H1 (cell line): ENCODE measurements at regions not wholly inside any gene's neighbourhood (a gene's known extent, or its start where the extent isn't known, plus 50 kb on each side); places are given as distances from the start of the nearest gene placed in this dataset.

Experiments
- CTCF ChIA-PET: fragments of 300-600 bp; sonication (Branson Sonifier 250); formaldehyde crosslinking; loops from one replicate; lab custom pipeline; 2021; ENCODE audit not compliant: partially characterized antibody; lab: Charles Lee
- POLR2A ChIA-PET: fragments of 300-600 bp; sonication (Branson Sonifier 250); formaldehyde crosslinking; loops from one replicate; lab custom pipeline; 2021; ENCODE audit warnings: inconsistent platforms; ENCODE audit not compliant: partially characterized antibody; lab: Charles Lee
- DNase-seq, 2 experiments: peaks; one replicate each; pipeline versions ENCODE4 v3.0.0 to v3.0.0-alpha.2; 2010 to 2022; ENCODE audit warnings: low spot score in 2 of 2, low read depth in 1 of 2, mixed read lengths in 1 of 2
- FAIRE-seq: peaks from 2 replicates; lab custom pipeline; 2011; peaks lifted over from hg19 to GRCh38; lab: Jason Lieb, UNC
- H2AFZ ChIP-seq: 2 replicates; pipeline ENCODE4 v1.8.1; 2012; ENCODE audit warnings: low read length, inconsistent platforms
- H2AK5ac ChIP-seq: 2 replicates; pipeline ENCODE4 v1.6.1; 2013; ENCODE audit warnings: low read depth, low read length
- H2BK120ac ChIP-seq: replicated peaks from 2 replicates; pipeline ENCODE3; 2013; ENCODE audit warnings: low read depth, low read length, inconsistent platforms
- H2BK12ac ChIP-seq: 2 replicates; pipeline ENCODE4 v1.6.1; 2013; ENCODE audit warnings: low read depth, low read length
- H2BK15ac ChIP-seq: 2 replicates; pipeline ENCODE4 v1.6.1; 2013; ENCODE audit warnings: low read length
- H2BK20ac ChIP-seq: 2 replicates; pipeline ENCODE4 v1.6.1; 2013; ENCODE audit warnings: low read length
- H2BK5ac ChIP-seq: 2 replicates; pipeline ENCODE4 v1.6.1; 2013; ENCODE audit warnings: low read depth, low read length
- H3K14ac ChIP-seq: 2 replicates; pipeline ENCODE4 v1.6.1; 2013; ENCODE audit warnings: inconsistent platforms; ENCODE audit not compliant: insufficient read length
- H3K18ac ChIP-seq: 2 replicates; pipeline ENCODE4 v1.6.1; 2013; ENCODE audit warnings: low read length; ENCODE audit errors: extremely low read depth
- H3K23ac ChIP-seq: 2 replicates; pipeline ENCODE4 v1.6.1; 2013; ENCODE audit warnings: inconsistent platforms; ENCODE audit not compliant: insufficient read length
- H3K23me2 ChIP-seq: 2 replicates; pipeline ENCODE4 v1.6.1; 2013; ENCODE audit warnings: low read depth, low read length
- H3K27ac ChIP-seq: 2 replicates; pipeline ENCODE4 v1.6.1; 2011; ENCODE audit warnings: low read depth, low read length, inconsistent platforms
- H3K27me3 ChIP-seq, 4 experiments: replicated peaks in 1 of 4; 1 replicate in 1 of 4; 2 replicates in 3 of 4; pipeline versions ENCODE4 v1.6.1 to v1.8.1; 2011 to 2013; ENCODE audit warnings: low read length in 3 of 4, mild to moderate bottlenecking in 3 of 4, inconsistent platforms in 2 of 4, mixed read lengths in 2 of 4, moderate library complexity in 1 of 4; ENCODE audit not compliant: control insufficient read depth in 3 of 4, insufficient read depth in 3 of 4; ENCODE audit errors: extremely low read depth in 1 of 4
- H3K36me3 ChIP-seq, 4 experiments: 2 replicates each; pipeline versions ENCODE4 v1.6.1 to v1.8.1; 2011 to 2013; ENCODE audit warnings: mild to moderate bottlenecking in 4 of 4, low read length in 3 of 4, moderate library complexity in 2 of 4, control low read depth in 1 of 4, inconsistent platforms in 1 of 4; ENCODE audit not compliant: insufficient read depth in 4 of 4, control insufficient read depth in 2 of 4
- H3K4ac ChIP-seq: replicated peaks from 2 replicates; pipeline ENCODE3; 2013; ENCODE audit warnings: low read length, low read depth, mixed read lengths, inconsistent platforms; ENCODE audit not compliant: insufficient read length
- H3K4me1 ChIP-seq, 4 experiments: replicated peaks in 1 of 4; 1 replicate in 1 of 4; 2 replicates in 3 of 4; pipeline versions ENCODE4 v1.6.1 to v1.8.1; 2011 to 2013; ENCODE audit warnings: low read length in 3 of 4, inconsistent platforms in 2 of 4, mixed read lengths in 1 of 4; ENCODE audit not compliant: insufficient read depth in 4 of 4, control insufficient read depth in 3 of 4
- H3K4me2 ChIP-seq, 2 experiments: 2 replicates each; pipeline versions ENCODE4 v1.6.1 to v1.8.1; 2011 to 2013; ENCODE audit warnings: low read depth in 2 of 2, low read length in 2 of 2, control low read depth in 1 of 2, inconsistent platforms in 1 of 2, mild to moderate bottlenecking in 1 of 2; ENCODE audit not compliant: insufficient read depth in 1 of 2
- H3K4me3 ChIP-seq, 4 experiments: fragments of 200-600, 300-600 bp in 1 of 4; sonication (generic), shearing (Covaris generic), sonication (Bioruptor Twin) in 1 of 4; 2 replicates each; pipeline versions ENCODE4 v1.5.1 to v1.8.1; 2011 to 2016; ENCODE audit warnings: low read length in 4 of 4, low read depth in 3 of 4, control low read depth in 2 of 4, inconsistent platforms in 2 of 4, mild to moderate bottlenecking in 2 of 4, mixed read lengths in 1 of 4, moderate library complexity in 1 of 4; ENCODE audit not compliant: insufficient read depth in 2 of 4; ENCODE audit errors: extremely low read depth in 1 of 4
- H3K56ac ChIP-seq: replicated peaks from 2 replicates; pipeline ENCODE3; 2013; ENCODE audit warnings: low read depth, mild to moderate bottlenecking, mixed read lengths, low read length, inconsistent platforms; ENCODE audit not compliant: insufficient read length
- H3K79me1 ChIP-seq: 2 replicates; pipeline ENCODE4 v1.6.1; 2013; ENCODE audit warnings: low read depth, low read length, control low read depth
- H3K79me2 ChIP-seq, 2 experiments: 2 replicates each; pipeline versions ENCODE4 v1.6.1 to v1.8.1; 2012 to 2013; ENCODE audit warnings: low read length in 2 of 2, mild to moderate bottlenecking in 2 of 2, inconsistent platforms in 1 of 2; ENCODE audit not compliant: insufficient read depth in 2 of 2, control insufficient read depth in 1 of 2
- H3K9ac ChIP-seq, 4 experiments: replicated peaks in 1 of 4; 1 replicate in 1 of 4; 2 replicates in 3 of 4; pipeline versions ENCODE4 v1.6.1 to v1.8.1; 2011 to 2013; ENCODE audit warnings: low read depth in 3 of 4, low read length in 3 of 4, control low read depth in 2 of 4, mild to moderate bottlenecking in 2 of 4, moderate library complexity in 2 of 4, inconsistent platforms in 1 of 4; ENCODE audit errors: extremely low read depth in 1 of 4
- H3K9me3 ChIP-seq, 2 experiments: 2 replicates each; pipeline versions ENCODE4 v1.6.1 to v1.8.1; 2012 to 2013; ENCODE audit warnings: mild to moderate bottlenecking in 2 of 2, moderate library complexity in 2 of 2, control low read depth in 1 of 2, inconsistent platforms in 1 of 2, low read depth in 1 of 2, low read length in 1 of 2, mixed read lengths in 1 of 2; ENCODE audit not compliant: insufficient read depth in 2 of 2
- H4K20me1 ChIP-seq, 2 experiments: replicated peaks in 1 of 2; 2 replicates each; pipeline versions ENCODE3 to v1.8.1; 2011 to 2013; ENCODE audit warnings: inconsistent platforms in 2 of 2, low read length in 2 of 2, mild to moderate bottlenecking in 1 of 2; ENCODE audit not compliant: insufficient read depth in 2 of 2, control insufficient read depth in 1 of 2
- H4K5ac ChIP-seq: 2 replicates; pipeline ENCODE4 v1.6.1; 2013; ENCODE audit warnings: low read length, low read depth, mixed read lengths, inconsistent platforms; ENCODE audit not compliant: insufficient read length
- H4K8ac ChIP-seq: 2 replicates; pipeline ENCODE4 v1.8.0; 2013; ENCODE audit warnings: mild to moderate bottlenecking, moderate library complexity, low read length, inconsistent platforms; ENCODE audit not compliant: insufficient read depth; ENCODE audit errors: extremely low read depth
- H4K91ac ChIP-seq: replicated peaks from 2 replicates; pipeline ENCODE3; 2013; ENCODE audit warnings: low read length, mixed read lengths, inconsistent platforms; ENCODE audit not compliant: insufficient read length
- CEBPB ChIP-seq: IDR thresholded peaks from 2 replicates; pipeline ENCODE4 v1.6.1; 2012; ENCODE audit warnings: low read depth, low read length
- TEAD4 ChIP-seq: IDR thresholded peaks from 2 replicates; pipeline ENCODE4 v1.6.1; 2012; ENCODE audit warnings: low read depth, low read length, inconsistent platforms, mixed read lengths
- WGBS, 2 experiments: shearing (Covaris generic) in 1 of 2; methylation state at CpG; one replicate each; pipeline versions ENCODE4 v1.1.6 to v1.1.7; 2013 to 2015; ENCODE audit warnings: low lambda C conversion rate in 2 of 2, mixed read lengths in 2 of 2, inconsistent platforms in 1 of 2, low coverage in 1 of 2, missing lambda C conversion rate in 1 of 2; ENCODE audit not compliant: insufficient replicate concordance in 2 of 2, insufficient coverage in 1 of 2, insufficient read length in 1 of 2; ENCODE audit errors: extremely low coverage in 1 of 2, missing lambda C conversion rate in 1 of 2; 5-methylcytosine and 5-hydroxymethylcytosine counted together

DNA sequence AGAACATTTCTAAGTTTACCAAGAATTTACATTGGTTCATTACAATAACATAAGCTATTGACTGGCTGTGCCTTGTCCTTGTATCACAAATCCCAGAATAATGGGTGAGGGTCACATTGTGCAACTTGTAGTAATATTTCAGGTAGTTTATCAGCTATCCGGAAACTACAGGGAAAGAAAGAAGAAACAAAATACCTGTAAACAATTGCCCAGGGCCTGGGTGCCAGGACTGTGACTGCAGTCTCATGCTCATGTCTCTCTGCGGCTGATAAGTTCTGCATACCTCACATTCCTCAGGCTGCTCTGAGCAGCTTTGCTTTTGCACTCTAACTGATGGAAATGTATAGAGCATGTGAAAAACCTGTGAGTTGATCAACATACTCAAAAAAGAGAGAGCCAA, 131.8 kb upstream of the TRIM24 start:
- no peak overlapping the region for H3K4me2 ChIP-seq
- no peak overlapping the region for H3K14ac ChIP-seq
- no peak overlapping the region for H4K91ac ChIP-seq
- H2BK5ac ChIP-seq, result no peak overlapping the region
- H4K20me1 ChIP-seq, result no peaks in the 10 kb centered on the region
- H4K8ac ChIP-seq, result no peak overlapping the region
- H2BK20ac ChIP-seq, result no peak overlapping the region
- H2BK15ac ChIP-seq, result no peak overlapping the region
- H3K9ac ChIP-seq, result no peak overlapping the region
- H3K23me2 ChIP-seq, result no peaks in the 10 kb centered on the region
- H2AK5ac ChIP-seq, result no peak overlapping the region
- no peak overlapping the region for H3K4me3 ChIP-seq
- H2AFZ ChIP-seq, result no peak overlapping the region
- H3K27me3 ChIP-seq, result no peaks in the 10 kb centered on the region
- H3K79me1 ChIP-seq, result no peaks in the 10 kb centered on the region
- H2BK120ac ChIP-seq, result no peak overlapping the region
- TF ChIP-seq CEBPB (no peak), TEAD4 (peak; percentile 69)
- no peaks in the 10 kb centered on the region for H3K79me2 ChIP-seq
- no peak overlapping the region for H3K23ac ChIP-seq
- H3K27ac ChIP-seq, result no peak overlapping the region
- no peak for FAIRE-seq
- H3K9me3 ChIP-seq, result peaks cover 23 to 35% of the 10 kb centered on the region in 2 experiments
- 87% methylated on average over 2 of the region's 2 CpGs; no CpG with 5 or more reads in 1 of the 2 experiments for WGBS, 2 experiments
- no peaks in the 10 kb centered on the region for H3K4me1 ChIP-seq
- DNase-seq, result no peak
- peaks cover 0 to 4% (median 0%) of the 10 kb centered on the region in 4 experiments; a peak in 2 of 8 replicates for H3K36me3 ChIP-seq
- no peak overlapping the region for H3K18ac ChIP-seq
- POLR2A ChIA-PET, result interaction anchor here (0.9 kb wide), 1 partner anchor 11 kb away, joined by 3 read pairs; no protein-coding TSS in a partner anchor
- H3K4ac ChIP-seq, result no peak overlapping the region
- no peak overlapping the region for H2BK12ac ChIP-seq
- no peak overlapping the region for H4K5ac ChIP-seq
- CTCF ChIA-PET, result interaction anchor here (0.5 to 1.0 kb wide), 2 partner anchors 18 to 124 kb away, joined by 4 read pairs; no protein-coding TSS in a partner anchor
- no peak overlapping the region for H3K56ac ChIP-seq
